HG03103 (cell line): ENCODE measurements at regions not wholly inside any gene's neighbourhood (a gene's known extent, or its start where the extent isn't known, plus 50 kb on each side); places are given as distances from the start of the nearest gene placed in this dataset.

ENCODE experiments used
- ATAC-seq: cut with Tn5 transposase; IDR thresholded peaks from one replicate; pipeline ENCODE4 v1.9.1; 2021; ENCODE audit warnings: low read depth; ENCODE audit not compliant: unreplicated experiment

DNA sequence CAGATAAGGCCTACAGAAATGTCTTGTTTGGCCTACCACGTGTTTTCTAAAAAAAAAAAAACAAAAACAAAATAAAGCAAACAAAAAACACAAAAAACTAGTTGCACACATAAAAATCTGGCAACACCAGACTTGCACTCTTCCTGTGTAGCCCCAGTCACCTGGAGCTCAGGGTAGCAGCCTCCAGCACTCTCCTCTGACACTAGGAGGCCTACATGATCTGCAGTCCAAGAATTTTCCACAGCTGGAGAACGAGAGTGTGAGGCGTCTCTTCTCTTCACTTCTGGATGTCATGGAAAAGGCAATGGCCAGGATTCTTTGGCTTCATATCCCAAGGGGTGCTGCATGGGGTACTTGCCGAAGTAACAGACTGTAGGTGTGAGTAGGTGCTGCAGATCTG is 310.2 kb upstream of the SALL1 start:
- ATAC-seq: no peak

DNA sequence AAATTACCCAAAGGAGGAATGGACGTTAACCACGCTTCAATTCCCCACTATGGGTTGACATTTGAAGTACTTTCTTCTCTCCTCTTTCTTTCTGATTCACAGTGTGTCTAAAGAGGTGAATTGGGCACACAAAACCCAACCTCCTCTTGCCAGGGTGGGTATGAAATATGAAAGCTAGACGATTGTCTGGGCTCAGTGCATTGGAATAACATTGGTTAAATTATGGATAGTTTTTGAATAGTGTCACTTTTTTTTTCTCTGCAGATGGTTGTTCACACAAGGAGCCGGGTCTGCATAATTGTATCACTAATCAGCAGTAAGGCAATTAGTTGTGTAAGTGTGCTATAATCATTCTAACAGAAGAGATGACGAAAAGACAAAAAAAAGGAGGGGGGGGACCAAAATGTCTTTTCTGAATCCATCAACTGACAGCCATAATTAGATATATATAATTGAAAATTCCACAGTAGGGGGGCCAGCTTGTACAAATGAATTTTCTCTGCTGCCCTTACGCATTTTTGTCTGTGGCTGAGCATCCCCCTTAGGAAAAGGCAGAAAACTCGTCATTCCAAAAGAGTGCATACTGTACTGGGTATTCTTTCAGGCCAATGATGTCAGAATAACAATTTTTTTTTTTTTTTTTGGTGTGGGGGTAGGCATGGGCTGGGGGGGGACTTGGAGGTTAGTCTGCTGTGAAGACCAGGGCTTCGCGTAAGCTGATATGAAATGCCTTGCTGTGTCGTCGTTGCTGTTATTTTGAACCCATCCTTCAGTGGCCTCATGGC is 307.5 kb upstream of the SALL1 start:
- ATAC-seq: no peak

DNA sequence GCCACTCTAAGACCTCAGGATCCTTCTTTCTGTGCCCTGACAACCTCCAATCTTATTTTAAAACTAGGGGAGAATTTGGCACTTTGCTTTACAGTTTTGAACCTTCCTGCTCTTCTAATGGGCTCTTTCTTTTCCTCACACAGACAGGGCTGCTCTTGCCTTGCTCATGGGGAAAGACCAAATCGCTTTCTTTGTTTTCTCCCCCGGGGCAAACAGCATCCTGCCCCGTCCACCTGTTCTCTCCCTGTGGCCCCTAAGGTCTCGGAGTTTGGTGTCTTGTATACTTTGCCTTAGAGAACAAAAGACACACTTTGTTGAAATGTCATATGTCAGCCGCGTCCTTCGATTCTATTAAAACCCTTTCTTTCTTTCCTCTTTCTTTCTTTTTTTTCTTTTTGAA is 306.7 kb upstream of the SALL1 start:
- ATAC-seq: no peak

DNA sequence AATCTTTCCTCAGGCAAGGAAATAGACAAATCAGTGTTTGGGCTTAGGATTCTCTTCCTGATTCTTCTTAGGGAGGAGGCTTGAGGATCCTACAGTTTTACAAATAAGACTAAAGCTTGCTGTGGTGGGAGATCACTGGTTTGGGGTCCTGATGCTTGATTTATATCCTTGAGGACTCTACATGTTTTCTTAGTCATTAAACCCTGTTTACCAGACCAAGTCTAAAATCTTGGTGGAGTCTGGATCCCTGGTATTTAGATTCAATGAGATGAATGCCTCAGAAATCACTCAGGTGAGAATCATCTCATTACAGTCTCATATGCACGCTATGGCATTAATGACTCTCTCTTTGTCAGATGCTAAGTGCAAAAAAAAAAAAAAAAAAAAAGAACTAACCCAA is 304.3 kb upstream of the SALL1 start:
- no peak for ATAC-seq

DNA sequence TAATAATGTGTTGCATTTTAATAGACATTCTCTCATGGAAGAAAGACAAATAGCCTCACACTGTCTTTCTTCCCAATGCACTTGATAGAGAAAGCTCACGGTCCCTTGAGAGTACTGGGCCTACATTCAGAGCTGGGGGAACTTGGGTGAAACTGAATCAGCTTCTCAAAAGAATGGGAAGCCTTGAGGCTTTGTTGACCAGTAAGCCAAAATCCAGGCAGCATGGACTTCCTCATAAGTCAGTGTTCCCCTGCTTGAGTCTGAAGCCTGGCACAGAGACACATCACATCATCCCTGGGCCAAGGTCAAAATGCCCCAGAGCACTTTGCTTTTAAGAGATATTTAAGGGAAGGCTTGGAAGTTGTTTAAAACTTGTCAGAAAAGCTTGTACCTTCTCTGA is 302.2 kb upstream of the SALL1 start:
- no peak for ATAC-seq

DNA sequence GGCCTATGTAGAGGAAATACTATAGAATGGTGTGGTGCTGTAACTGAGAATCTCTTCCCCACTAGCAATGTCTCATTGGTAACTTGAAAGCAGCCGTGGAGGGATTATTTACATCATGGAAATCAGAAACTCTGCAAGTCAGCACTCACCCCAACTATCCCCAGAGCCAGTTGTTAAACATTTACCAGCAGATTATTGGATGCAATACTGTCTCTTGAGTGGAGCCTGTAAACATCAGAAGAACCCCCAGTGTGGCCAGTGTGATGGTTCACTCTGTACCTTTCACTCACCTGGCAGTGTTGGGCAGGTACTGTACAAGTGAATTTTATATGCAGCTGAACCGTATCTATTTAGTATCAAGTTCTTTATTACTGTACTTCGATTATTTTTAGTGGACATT is 299.8 kb upstream of the SALL1 start:
- ATAC-seq: no peak

DNA sequence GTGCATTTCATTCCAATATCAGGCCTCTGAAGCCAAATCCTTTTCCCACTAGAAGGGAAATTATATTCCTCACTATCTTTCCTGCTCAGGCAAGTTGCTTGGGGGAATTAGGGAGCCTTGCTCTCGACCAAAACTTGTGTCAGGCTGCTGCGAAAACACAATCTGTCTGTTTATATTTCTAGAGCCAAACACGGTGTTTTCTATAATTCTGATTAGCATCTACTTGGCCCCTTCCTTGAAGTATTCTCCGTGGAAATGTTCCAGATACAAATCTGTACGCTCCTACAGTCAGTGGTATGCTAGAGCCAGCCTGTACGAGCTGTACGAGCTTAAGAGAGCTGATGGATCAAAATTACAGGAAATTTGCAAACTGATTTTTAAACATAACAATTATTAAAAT is 299.3 kb upstream of the SALL1 start:
- no peak for ATAC-seq

DNA sequence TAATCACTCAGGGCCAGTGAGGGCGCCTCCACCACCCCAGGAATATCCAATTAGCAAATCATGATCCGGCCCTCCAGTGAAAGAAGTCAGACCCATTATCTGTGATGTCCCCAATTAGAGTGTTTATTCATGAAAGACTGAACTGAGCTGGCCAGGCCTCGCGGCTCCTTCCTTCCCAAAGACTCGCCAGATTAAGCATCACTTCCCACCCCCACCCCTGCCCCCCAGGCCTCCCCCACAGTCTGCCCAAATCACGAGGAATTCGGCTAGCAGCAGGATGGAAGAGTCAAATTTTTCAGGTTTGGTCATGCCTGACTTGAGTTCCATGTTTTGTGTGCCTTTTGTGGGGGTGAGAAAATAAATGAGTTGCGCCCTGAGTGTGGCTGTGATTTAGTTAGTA is 298.4 kb upstream of the SALL1 start:
- ATAC-seq: no peak

DNA sequence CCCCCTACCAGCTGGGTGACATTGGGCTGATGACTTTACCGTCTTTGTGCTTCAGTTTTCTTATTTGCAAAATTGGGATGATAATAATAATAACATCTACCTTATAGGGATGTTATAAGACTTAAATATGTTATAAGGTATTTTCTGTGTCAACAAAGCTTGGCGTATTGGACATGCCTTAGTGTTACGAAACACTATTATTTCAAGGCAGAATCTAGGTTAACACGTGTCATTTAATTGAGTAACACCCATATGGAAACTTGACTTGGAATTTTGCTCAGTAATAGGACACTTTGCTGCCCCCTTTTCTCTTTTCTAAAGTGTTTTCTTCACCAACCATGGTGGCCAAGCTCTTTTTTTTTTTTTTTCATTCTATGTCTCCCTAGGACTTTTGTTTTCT is 294.2 kb upstream of the SALL1 start:
- no peak for ATAC-seq

DNA sequence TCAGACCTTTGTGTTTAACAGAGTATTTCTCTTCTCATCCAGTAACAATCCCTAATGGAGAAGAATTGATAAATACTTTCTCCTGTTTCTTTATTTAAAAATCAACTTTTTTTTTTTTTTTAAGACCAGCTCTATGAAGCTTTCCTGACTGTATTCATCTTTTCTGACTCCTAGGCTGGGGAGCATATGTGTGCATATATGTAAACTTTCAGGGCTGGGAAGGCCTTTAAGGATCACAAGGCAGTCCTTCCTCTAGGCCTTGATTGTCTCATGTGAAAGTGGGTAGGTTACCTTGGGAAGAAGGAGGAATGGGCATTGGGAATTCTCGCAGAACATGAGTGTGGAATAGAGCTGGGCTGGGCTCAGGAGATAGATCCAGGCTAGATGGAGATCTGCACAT is 292.9 kb upstream of the SALL1 start:
- no peak for ATAC-seq

DNA sequence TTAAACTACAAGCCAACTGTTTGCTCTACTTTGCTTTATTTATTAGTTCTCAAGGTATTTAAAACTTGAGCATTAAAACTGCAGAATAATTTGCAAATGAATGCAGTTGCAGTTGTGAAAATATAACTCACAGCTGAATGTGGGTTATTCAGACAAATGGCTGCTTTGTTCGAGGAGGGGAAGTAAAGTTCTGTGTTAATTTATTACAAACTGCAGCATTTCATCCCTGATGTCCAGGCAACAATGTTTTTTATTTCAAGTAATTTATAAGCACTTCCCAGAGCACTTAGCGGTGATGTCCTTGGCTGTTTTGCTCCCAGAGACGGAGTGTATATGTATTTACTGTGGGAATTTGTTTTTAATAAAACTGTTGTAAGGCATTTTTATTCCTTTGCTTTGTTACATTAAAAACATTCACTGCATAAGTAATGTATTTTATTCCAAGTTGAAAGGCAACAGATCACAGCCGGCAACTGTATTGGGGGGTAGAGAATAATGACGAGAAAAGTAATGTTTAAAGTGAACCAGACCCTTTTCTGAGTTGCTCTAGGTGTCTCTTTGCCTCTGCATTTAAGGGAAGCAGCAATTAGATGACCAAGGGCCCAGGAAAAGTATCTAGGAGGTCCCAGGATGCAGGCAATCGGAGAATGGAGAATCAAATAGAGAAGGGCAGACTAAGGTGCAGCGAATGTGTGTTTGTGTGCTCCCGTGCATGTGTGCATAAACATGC is 291.2 kb upstream of the SALL1 start:
- ATAC-seq: no peak

DNA sequence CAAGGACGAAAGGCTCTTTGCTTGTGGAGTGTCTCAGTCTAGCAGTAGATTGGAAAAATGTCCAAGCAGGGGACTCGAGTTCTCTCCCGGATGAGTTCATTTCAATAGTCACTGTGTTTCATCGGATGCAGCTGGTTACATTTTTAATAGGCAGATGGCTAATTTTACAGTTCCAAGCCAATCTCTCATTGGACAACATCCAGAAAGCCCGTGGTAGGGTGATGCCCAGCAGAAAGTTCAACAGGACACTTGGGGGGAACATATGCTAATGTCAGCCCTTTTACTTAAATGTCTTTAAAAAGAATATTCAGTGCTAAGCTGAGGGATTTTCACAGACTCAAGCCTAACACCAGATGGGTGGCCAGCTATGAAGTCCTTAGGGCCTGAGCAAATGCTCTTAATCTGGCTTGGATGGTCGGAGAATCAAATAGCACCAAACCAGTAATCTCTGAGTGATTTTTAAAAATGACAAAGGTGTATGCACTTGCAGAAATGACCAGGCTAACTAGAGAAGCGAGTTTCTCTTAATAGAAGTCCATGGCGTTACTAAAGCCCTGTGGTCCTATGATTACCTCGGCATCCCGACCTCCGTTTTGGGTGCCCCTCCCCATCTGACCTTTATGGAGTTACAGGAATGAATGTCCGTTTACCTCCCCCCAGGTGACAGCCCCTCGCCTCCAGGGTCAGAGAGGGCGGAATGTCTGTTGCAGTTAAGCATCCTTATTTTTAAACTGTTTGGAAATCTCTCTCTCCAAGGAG is 289.2 kb upstream of the SALL1 start:
- ATAC-seq: no peak

DNA sequence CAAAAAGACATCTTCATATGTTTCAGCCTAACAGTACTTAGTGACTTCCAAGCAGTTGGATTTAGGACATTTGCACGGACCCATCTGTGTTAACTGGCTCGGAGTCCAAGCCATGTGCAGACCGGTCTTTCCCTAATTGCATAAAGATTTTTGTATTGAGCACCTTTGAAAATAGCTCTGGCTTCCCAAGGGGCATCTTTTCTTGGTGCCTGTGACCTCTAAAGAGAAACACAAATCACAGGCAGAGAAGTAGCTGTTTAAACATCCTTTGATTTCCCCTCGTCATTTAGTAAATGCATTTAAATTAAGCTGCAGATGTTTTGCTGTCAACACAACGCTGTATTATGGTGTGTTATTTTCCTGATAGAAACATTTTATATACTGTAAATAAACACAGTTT is 288.2 kb upstream of the SALL1 start:
- ATAC-seq: no peak

DNA sequence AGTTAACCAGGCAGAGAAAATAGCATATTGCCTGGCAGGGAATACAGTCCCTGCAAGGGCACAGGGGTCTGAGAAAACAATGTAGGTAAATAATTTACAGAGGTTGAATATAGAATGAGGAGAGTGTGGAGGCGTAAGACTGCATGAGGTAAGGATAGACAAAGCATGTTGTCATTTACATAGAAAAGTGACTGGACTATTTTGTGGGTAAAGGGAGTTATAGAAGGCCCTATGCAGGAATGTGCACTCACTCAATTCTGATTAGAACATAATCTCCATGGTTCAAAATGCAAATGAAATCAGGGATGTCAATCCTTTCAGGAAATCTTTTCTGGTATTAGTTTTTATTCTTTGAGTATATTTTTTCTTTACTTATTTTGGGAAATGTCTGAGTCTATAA is 285.7 kb upstream of the SALL1 start:
- no peak for ATAC-seq

DNA sequence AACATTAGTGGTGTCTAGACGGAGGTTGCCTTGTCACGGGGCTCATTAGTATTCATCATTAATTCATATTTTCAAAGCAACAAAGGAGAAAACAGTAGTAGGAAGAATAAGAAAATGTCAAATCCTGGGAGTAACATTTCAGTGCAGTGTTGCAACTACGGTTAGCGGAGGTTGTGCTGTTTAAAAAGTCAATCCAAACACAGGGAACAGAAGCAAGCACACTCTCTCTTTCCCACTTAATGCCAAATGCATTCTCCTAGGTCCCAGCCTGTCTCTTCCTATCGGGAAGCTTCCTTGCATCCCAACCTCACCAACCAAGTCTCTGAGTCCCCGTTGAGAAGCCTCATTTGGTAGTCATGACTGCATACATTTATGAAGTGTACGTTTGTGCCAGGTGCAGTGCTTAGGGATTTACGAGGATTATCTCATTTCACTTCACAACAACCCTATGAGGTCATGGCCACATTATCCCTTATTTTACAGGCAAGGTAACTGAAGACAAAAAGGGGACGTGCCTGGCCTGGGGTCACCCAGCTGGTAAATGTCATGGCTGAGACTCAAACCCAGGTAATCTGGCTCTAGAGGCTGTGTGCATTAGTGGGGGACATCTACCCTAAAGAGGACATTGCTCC is 283.6 kb upstream of the SALL1 start:
- ATAC-seq: no peak

DNA sequence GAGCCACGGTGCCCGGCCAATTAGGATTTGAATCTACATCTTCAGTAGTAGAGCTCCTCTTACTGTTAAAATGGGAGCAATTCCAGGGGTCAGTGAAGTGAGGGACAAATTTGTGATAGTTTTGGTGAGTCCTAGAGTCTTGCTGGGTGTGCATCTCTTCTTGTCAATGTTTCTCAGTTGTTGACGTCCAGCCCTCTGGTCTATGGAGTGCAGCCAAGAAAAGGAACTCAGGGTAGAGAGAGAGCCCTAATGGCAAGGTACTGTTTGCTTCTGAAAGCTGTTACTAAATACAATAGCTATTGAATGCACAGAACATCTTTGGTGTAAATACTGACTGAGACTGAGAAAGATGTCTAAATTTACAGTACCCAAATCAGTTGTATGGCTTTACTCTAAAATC is 282.5 kb upstream of the SALL1 start:
- ATAC-seq: no peak

DNA sequence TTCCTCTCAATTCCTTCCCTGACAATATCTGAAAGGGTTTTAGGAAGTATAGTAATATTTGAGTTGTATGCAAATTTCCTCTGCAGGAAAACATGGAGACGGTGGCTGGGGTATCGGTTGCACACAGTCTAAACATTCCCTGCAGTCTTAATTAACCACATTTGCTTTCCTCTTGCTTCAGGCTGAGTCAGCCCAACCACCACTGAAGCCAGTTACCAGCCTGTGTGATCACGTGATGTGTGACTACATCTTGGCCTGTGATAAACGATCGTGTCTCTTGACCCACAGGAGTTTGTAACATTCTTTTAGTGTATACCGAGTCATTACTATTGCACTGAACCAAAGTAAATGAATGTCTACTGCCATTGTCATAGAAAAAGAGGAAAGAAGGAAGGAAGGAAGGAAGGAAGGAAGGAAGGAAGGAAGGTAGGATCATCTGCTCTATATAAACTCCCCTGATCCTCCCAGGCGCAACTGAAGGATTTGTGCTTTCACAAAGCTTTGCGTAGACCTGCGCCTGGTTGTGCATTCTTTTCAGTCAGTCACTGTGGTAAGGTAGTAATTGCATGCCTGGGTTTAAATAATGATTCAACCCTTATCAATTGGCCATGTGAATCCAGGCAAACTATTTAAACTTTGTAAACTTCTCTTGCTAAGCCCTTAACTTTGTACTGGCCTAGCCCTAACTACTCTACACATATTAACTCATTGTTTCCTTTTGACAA is 280.6 kb upstream of the SALL1 start:
- no peak for ATAC-seq

DNA sequence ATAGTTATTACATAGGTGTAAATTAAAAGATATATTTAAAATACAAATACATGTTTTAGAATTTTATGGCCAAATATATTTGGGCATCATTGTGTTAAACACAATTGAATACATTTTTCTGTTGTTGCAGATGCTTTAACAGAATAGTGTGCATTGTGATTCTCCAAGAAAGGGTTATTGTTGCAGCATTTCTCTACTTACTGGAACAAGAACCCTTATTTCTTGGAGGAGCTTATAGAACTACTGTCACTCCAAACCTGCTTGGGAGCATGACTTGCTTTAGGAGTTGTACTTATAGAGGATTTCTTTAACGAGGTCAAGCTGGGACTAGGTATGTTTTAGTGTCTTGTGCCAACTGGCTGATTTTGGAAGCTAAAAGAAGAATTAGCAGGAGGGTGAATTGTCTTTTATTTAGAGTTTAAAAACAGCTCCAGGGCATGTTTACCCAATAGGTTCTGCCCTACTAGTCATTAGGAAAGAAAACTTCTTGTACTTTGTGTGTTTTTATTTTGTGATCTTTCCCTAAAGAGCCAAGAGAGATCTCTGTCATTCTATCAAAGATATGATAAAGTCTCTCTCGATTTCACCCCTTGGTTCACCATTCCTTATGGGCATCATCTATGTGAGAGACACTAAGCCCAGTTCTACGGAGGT is 279.8 kb upstream of the SALL1 start:
- no peak for ATAC-seq

DNA sequence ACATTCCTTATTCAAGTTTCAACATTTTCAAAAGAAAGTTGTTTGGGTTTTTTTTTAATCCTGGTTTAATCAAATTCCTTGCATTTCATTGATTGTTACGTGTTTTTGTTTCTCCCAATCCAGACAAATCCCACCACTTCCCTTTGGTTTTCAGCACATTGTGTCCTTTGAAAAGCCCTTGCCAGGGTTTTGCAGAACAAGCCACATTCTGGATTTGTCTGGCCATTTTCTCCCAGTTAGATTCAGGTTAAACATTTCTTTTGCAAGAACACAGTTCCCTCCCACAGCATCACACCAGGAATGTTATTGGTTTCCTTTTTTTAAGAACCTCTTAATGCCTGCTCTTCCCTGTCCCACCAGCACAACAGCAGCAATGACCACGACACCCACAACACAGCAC is 278.0 kb upstream of the SALL1 start:
- no peak for ATAC-seq

DNA sequence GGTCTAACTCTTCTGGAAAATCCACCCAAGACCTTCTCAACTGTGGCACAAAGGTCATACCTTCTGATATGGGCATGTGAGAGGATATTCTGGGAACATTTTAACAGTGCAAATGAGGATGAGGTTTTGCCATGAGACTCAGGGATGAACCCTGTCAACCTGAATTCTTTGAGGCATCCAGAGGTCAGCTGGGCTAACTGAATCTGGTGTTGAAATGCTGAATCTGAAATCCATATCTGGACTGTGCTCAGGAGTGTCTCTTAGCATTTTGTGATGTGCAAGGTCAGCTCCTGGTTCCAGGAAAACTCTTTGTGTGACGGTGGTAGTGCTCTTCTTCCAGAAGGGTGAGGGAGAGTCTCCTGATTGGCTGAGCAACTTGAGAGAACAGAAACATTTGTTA is 276.0 kb upstream of the SALL1 start:
- no peak for ATAC-seq
